HG03520 (cell line): ENCODE measurements at regions not wholly inside any gene's neighbourhood (a gene's known extent, or its start where the extent isn't known, plus 50 kb on each side); places are given as distances from the start of the nearest gene placed in this dataset.

Source experiments
- ATAC-seq: cut with Tn5 transposase; IDR thresholded peaks from one replicate; pipeline ENCODE4 v1.9.1; 2021; ENCODE audit warnings: mild to moderate bottlenecking, moderate library complexity; ENCODE audit not compliant: unreplicated experiment

DNA sequence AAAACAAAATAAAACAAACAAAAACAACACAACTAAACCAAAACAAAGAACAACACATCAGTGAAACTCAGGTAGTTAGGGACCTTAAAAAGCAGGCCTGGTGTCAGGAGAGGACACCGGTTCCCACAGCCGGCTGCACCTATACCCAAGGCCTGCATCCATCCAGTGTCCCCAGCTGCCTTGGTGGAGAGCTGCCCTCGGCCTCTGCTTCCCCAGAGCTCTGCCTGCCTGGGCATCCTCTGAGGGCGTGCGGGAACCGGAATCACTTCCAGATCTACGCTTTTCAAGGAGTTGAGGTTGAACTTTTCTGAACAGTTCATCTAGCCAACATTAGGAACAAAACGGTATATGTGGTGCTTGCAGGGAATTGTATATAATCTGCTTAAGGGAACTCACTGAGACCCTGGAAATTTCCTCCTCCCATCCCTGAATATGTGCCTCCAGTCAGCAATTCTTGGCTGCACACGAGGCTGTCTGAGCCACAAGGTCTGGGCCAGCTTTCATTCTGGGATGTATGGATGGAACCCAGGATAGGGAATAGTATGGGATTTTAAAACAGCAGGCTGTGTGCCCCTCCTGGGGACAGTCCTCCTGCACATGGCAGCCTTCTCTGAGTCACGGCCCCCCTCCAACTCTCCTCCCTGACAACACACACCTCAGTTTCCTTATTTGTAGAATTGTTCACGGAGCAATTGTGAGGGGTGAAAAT is 319.0 kb upstream of the RTL1 start:
- ATAC-seq: no peak

DNA sequence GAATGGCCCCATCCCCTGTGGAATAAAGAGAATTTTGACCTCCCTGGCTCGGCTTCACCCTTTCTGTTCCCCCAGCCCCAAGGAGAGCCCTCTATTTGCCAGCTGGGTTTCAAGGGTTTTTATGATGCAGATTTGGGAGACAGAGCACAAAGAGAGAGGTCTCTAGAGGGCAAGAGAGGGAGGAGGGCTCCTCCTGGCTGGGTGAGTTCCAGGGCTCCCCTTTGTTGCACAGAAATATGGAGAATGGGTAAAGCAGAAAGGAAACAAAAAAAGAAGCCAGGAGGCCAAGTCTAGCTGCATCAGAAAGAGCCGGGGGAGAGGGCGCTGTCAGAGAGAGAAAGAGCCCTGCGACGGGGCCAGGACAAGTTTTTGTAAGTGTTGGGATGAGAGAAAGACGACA is 319.6 kb upstream of the RTL1 start:
- no peak for ATAC-seq

DNA sequence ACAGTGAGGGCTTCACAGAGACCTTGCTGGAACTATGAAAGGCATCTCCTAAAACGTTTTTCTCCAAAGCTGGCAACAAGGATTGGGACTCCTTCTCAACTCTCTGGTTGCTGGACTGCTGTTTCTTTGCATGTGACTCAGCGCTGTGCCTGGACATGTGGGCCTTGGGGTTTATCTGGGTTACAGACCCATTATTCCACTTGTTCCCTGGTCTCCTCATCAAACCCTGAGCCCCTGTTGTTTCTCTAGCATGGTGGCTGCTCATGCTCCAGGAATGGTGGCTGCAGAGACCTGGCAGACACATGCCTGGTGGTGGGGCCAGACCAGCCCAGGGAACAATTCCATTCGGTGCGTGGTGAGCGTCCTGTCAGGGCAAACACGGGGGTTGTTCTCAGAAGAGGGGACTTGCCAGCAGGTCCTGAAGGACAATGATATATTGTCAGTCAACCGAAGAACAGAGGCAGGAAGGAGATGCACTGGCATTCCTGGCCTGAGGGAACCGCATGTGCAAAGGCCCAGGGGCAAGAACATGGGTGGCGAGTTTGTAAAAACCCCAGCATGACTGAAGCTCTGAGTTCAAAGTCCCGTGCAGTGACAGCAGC is 320.1 kb upstream of the RTL1 start:
- no peak for ATAC-seq

DNA sequence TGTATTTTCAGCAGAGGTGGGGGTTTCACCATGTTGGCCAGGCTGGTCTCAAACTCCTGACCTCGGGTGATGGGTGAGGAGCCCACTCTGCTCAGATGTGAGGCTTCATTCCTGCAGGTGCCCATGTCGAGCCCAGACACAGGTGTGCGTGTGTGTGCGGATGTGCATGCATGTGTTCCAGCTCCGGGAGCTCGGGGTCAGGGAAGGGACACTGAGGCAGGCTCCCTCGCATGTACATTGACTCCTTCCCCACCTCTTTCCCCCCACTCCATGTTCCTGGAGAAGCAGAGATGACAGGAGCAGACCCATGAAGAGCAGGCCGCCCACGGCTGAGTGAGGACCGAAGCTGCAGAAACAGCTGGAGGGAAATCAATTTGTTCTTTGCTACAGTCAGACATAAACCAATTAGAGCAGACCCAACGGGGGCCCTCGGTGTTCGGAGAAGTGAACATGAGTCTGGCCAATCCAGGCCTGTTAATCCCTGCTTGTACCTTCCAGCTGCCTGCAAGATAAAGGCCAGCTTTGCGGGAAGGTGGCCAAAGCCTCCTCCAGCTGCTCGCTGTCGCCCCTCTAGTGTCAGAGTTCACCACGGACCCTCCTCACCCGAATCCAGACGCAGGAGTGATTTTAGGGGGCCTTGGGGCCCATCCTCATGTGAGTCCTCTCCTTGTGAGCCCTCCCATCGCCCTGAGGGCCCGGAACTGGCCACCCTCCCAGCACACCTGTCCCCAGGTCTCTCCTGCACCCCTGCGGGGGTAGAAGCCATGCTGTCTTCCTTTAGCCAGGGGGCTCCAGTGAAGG is 321.0 kb upstream of the RTL1 start:
- no peak for ATAC-seq

DNA sequence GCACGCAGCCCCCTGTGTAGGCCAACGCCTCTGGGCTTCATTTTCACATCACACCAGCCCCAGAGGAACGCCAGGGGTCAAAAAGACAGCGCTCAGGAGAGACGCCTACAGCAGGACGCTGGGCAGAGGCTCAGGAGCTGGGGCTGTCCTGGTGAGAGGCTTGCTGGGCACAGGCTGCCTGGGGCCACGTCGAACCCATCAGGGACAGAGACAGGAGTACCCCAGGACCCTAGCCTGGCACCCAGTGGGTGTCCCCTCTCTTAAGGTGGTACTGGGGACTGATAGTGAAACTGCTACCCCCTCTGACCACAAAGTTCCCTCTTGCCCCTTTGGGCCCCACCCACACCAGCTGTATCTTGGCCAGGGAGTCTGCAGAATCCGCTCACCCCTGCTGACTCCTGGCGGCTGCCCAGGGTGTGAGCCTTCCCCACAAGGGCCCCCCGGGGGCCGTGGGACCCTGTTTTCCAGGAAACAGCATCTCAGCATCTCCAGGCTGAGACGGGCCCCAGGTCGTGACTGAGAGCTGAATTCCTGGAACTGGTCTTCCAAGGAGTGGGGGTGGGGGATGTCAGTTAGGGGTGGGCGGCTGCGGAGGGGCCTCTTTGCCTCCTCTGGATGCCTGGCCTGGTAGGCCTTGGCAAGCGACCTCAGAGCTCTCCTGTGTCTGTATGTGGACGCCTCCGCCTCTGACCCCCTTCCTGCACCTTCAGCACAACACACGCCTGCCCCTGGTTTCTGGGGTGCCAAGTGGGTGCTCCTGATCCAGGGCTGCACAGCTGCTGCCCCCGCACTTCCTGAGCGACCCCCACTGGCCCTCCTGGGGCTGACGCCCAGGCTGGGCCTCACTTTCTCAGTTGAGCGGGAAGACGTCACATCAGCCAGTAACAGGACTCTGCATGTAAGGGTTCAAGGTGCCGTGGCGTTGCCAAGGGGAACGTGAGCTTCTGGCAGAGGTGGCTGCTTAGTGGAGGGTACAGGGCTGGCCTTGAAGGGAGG is 321.9 kb upstream of the RTL1 start:
- ATAC-seq: no peak

DNA sequence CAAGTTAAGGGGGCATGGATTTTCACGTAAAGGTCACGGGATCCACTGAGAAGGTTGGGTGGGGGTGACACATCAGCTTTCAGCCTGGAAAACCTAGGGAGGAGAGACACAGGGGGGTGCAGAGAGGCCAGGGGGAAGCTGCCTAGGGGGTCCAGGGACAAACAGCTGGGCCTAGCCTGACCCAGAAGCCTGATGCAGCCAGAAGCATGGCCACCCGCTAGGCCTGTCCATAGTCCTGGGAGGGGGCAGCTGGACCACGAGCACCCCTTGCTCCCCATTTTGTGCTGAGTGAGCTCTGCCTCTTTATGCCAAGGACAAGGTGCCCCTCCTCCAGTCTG is 322.7 kb upstream of the RTL1 start:
- ATAC-seq: no peak

DNA sequence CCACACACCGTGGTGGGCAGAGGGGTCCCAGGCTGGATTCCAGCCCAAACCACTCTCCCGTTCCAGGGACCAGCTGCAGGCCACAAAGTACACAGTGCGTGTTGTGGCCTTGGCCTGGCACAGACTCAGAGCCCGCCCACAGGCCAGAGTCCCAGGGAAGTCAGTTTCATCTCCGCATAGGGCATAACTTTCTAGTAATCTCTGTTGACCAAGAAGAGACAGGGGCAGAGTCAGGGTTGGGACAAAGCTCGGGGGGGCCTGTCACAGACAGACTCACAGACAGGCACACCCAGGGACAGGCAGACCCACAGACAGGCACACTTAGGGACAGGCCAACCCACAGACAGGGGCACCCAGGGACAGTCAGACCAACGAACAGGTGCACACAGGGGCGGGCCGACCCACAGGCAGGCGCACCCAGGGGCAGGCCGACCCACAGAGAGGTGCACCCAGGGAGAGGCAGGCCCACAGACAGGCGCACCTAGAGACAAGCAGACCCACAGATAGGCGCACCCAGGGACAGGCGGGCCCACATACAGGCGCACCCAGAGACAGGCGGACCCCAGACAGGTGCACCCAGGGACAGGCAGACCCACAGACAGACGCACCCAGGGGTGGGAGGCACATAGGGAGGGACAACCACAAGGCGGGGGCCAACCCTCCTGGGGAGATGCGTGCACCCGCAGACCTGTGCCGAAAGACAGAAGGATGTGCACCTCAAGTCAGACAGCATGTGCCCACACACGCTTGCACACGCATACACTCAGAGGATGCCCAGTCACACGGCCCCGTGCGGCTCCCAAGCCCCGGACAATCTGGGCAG is 323.3 kb upstream of the RTL1 start:
- ATAC-seq: no peak

DNA sequence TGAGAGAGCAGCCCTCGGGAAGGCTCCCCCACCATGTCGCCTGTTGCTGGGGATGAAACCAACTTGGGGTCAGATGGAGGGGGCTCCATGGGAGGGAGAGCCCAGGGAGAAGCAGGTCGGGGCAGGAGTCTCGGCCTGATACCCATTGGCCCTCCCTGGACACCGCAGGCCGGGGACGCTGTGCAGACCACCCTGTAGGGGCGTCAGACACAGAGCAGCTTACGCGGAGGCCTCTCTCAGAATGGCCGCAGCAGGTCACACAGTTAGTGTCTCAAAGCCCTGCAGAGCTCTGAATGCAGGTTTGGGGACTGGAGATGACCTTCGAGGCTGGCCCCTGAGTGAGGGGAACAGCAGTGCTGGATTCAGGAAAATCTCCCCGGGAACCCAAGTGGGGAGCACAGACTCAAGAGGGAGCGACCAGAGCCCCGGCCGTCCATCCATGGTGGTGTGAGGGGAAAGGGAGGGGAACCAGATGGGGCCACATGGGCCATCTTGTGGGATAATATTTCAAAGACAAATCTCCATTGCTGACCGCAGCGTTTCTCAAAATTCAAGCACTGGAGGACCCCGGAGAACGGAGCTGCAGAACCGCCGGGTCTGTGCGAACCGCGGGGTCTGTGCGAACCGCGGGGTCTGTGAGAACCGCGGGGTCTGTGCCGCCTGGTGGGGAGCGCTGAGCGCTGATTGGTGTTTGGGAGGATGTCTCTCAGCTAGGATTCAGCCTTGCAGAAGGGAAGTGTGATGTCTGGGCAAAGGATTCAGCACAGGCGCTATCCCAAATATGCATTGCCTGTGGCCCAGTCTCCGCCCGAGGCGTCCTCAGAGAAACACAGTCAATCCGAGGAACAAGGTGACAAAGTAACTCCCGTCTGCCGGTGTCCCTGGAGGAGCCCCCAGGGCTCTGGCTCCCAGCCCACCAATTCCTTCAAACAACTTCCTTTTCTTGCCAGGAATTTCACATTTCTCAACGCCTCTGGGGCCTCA is 324.4 kb upstream of the RTL1 start:
- no peak for ATAC-seq

DNA sequence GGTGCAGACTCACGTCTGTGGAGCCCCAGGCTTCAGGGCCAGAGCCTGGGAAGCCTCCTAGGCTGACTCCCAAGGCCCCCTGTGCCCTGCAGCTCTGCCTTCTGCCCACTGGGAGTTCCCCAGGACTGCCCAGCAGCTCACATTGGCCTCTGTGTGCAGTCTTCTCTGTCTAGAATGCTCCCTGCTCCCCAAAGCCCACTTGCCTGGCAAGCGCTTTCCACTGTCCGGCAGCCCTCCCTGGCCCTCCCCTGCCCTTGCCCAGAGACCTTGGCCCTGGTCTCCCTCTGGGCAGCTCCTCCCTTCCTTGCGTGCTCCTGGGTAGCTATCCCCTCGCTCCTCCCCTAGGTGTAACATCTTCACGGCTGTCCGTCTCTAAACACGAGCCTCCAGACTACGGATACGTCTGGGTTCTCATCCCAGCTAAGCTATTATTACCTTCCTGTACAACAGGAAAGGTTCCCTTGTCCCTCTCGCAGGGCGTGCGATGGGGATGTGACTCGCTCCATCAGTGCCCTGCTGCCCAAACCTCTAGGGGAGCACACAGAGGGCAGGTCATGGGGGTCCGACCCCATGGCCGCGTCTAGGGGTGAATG is 325.5 kb upstream of the RTL1 start:
- ATAC-seq: no peak

DNA sequence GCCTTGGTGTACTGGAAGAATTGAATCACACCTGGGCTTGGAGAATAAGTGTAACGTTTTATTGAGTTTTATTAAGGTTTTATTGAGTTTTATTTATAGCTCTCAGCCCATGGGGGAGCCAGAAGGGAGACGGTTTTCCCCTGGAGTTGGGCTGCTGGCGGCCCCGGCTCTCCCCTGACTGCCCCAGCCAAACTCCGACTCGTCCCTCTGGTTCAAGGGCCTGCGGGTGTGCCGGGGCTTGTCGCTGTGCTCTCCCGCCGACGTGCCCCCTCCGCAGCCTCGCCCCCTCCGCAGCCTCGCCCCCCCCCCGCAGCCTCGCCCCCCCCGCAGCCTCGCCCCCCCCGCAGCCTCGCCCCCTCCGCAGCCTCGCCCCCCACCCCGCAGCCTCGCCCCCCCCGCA is 326.1 kb upstream of the RTL1 start:
- ATAC-seq: no peak

DNA sequence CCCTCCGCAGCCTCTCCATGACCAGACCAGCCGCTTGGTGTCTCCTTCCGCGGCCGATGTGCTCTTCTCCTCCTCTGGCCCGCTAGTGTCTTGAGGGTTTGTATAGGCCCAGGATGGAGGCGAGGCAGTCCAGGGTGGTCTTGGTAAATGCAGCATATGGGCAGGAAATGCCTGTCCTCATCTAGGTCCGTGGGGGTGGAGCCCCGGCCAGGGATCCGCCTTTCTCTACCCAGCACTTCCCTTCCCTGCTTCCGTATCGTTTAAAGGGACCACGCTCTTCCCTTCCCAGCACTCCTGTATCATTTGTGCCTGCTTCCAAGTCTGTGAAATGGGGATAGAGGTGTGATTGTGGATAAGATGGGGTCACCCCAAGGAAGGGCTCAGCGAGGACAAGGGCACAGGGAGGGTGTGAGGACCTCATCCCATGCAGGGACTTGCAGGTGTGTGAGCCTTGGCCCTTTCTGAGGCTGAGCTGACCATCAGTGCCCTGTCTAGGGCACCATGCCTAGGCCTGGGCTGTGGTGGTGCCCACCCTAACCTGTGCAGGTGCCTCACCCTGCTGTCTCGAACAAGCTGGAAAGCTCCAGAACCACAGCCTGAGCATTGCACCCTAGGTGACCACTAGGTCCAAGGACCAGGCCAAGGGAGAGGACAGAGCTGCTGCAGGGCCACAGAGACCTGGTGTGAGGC is 326.8 kb upstream of the RTL1 start:
- ATAC-seq: no peak

DNA sequence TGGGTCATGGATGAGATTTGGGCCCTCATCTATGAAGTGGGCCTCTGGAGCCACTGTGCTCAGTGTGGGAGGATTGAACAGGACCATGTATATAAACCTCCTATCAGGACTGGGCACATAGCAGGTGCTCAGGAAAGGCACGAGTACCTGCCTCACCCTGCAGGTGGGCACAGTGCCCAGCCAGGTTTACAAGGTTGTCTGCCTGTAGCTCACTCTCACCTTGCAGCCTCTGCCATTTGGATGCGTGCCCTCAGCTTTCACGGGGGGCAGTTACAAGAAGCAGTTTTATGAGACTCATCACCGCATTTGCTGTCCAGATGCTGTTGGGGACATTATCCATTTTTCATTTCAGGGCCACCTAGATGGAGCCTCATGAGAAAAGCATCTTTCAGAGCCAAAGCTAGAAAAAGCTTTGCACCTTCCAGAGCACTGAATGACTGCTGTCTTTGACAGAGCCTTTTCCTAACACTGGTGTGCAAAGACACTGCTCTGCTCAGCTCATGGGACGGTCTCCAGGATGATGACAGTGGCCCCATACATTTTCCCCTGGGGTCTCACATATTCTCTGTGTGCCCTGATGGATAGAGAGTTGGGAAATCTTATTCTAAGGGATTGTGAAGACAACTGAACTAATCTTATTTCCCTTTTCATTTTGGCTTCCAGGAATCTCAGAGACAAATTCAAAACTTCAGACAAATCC is 327.5 kb upstream of the RTL1 start:
- no peak for ATAC-seq

DNA sequence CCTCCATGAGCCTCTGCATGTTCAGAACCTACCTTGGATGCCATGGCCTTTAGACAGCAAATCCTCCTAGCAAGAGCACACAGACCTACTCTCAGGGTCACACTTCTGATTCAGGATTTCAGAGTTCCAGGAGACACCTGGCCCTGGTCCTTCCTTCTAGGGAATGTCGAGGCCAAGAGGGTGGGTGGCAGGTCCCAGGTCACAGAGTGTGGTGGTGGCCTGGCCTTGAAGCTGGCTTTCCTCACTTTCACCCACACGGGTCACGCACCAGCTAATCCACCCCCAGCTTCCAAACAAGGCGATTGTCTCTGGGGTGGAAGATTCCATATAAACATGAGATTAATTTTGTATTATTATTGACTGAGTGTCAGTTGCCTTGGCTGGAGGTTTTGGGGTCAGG is 328.3 kb upstream of the RTL1 start:
- no peak for ATAC-seq

DNA sequence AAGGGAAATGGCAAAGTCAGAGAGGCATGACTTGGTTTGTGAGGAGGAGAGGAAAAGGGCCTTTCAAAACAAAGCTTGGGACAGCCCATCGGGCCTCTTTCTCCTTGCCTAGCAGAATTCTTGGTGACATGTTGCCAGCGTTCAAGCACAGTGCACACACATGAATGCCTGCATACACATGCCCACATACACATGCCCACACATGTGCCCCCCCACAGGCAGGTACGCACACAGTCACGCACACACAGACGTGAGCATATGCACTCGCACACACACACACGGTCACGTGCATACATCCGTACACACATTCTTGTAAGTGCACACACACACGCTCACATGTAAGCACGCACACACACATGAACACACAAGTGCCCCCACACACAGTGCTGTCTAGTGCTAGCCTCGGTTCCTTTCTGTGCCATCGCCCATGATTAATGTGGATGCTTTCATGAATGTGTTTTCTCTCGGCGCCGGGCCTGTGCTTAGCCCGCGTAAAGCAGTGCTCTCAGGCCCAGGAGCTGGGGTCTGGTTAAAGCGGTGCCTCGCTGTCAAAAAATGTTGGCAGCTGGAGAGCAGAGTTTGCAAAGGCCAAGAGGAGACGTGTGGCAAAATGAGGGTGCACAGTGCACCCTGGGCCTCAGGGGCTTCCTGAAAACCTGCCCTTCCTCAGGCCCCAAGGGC is 328.8 kb upstream of the DIO3 start:
- no peak for ATAC-seq

DNA sequence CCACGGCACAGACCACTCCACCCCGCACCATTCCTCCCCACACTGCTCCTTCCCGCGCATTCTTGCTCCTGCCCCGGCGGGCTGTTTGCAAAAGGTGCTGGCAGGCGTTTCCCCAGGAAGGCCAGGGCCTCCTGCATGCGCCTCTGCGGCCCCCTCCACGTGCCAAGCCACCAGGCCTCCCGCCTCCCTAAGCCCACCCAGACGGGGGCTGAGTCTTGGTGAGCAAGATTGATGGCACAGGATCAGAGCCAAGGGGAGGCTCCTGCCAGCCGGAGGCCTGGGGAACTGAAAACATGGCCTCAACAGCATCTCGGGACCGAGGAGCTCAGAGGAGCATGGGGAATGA is 328.3 kb upstream of the DIO3 start:
- ATAC-seq: no peak

DNA sequence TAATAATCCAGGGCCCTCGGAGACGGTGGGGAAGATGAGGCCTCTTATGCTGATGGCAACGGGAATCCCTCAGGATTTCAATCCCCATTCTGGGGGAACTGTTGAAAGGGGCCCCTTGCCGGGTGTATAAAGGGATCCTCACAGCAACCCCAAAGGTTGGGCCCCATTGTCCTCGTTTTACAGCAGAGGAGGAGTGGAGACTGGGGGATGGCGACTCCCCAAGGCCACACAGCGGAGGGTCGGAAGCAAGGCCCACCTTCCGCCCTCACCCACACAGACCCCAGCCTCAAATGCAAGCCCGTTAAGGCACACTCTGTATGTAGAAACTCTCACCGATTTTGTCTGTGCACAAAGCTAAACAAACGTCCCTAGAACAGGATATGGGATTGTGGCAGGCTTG is 327.9 kb upstream of the DIO3 start:
- no peak for ATAC-seq

DNA sequence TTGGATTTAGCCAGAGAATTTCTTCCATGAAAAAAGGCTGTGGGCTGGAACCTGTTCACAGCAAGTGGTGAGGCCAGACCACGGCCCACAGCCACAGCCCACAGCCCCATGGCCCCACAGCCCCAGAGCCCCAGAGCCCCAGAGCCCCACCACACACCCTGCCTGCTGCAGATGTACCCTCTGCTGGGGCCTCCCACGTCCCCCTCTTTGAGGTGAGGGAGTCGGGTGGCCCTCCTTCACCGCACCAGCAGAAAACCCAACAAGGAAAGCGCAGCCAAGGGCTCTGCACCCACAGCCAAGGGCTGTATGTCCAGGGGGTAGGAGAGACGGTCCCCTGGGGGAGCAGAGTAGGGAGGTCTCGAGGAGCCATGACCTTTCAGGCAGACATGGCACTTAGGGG is 327.5 kb upstream of the DIO3 start:
- ATAC-seq: no peak
